AG09319 (cell line): ENCODE measurements at regions not wholly inside any gene's neighbourhood (a gene's known extent, or its start where the extent isn't known, plus 50 kb on each side); places are given as distances from the start of the nearest gene placed in this dataset.

Experiments
- DNase-seq: peaks from one replicate; pipeline ENCODE4 v3.0.0-alpha.2; 2010; ENCODE audit warnings: low read depth; ENCODE audit errors: extremely low read depth
- CTCF ChIP-seq: IDR thresholded peaks from 2 replicates; pipeline ENCODE4 v1.5.1; 2011; ENCODE audit warnings: low read depth, mild to moderate bottlenecking, inconsistent platforms, low read length, moderate library complexity

DNA sequence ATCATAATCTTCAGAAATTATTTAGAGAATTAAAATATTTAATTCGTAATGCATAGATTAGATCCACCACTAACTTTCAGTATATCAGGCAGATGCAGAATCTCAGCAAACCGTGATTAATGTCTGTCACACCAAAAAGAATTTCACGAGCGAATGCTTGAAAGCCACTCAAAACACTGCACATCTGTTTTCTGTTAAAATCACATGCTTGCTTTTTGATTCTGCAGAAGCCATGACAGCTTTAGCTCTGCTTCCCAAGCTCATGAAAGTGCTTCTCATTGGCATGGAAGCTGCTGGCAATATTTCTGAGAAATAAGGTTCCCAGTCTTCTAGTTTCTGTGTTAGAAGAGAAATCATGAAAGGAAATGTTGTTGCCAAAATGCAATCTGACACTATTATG, 837.8 kb upstream of the LRRN3 start:
- DNase-seq = no peak
- no peak for TF ChIP-seq CTCF

DNA sequence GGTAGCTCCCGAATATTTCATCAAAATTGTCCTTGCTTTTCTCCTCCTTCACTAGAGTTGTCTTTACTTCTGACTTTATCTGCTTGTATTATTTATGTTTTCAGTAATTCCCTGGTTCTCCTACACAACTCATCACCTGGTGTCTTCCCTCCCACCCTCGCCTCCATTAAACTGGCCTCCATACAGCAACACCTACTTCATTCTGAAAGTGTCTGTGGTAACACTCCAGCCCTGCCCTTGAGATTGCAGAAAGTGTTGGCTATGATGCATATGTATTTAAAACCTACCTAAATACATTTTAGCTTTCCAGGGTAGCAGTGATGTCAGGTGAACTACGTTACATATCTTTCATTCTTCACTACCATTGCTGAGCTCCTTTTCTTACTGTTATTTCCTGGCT, 833.3 kb upstream of the LRRN3 start:
- DNase-seq = no peak
- TF ChIP-seq CTCF = no peak

DNA sequence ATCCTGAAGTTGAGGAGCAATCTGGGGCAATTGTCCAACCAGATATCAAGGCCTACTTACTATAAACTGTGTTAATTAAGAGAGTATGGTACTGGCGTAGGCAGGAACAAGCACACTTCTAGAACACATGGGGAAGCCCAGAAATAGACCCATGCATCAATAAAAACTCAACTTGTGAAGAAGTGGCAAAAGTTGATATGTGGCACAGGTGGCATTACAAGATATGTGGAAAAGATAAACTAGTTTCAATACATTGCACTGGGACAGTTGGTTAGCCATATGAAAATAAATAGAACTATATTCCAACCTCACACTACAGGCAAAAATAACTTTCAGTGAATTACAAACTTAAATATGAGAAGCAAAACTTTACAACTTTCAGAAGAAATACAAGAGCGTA, 828.7 kb upstream of the LRRN3 start:
- no peak for TF ChIP-seq CTCF

GRCh38 chr7:110264288-110264687, 826.6 kb upstream of the LRRN3 start:
- no peak for DNase-seq

More for the DNA sequence above, 828.7 kb upstream of the LRRN3 start:
- DNase-seq = no peak

DNA sequence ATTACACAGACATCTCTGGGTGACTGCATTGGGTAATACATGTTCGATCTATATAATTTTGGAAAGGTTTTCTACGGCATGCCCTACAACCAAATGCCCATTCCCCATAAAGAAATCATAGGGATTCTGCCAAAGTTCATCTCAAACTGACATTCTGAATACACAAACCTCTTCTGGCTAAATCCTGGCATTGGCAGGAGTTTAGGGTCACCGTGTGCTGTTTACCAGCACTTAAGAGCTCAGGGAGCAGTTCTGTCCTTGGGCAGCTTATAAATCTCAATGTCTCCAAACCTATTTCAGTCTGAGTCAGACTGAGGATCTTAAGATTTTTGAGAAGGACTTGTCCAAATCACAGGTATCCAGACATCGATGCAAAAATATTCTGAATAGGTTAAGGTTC, 809.6 kb upstream of the LRRN3 start:
- no peak for TF ChIP-seq CTCF
- no peak for DNase-seq

More at GRCh38 chr7:110264288-110264687, 826.6 kb upstream of the LRRN3 start:
- no peak for TF ChIP-seq CTCF

- no peak for DNase-seq
- no peak for TF ChIP-seq CTCF
Observed at GRCh38 chr7:110283056-110283455, 807.9 kb upstream of the LRRN3 start.

DNA sequence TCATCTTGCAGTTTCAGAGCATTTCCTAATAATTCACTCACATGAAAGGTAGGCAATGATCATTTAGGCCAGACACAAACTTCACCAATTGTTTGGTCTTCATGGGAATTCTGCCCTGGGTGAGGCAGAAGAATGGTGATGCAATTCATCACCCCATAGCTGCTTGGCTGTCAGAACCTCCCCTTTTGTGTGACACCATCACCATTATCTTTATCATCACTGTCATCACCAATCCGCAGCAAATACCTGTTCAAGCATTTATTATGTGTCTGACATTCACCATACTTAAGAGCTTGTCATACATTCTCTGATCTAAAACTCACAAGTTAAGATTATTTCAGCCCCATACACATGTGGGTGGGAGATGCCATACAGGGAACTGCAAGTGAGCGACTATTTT, 799.5 kb upstream of the LRRN3 start:
- TF ChIP-seq CTCF = no peak
- DNase-seq = no peak

- no peak for DNase-seq
- no peak for TF ChIP-seq CTCF
Observed at GRCh38 chr7:110296321-110296720, 794.6 kb upstream of the LRRN3 start.
